HCT116 (cell line): ENCODE measurements at regions not wholly inside any gene's neighbourhood (a gene's known extent, or its start where the extent isn't known, plus 50 kb on each side); places are given as distances from the start of the nearest gene placed in this dataset.

Experiments
- ATAC-seq: fragments of 200-7000 bp; cut with Tn5 transposase; 2 replicates; pipeline ENCODE4 v1.9.1; 2020; ENCODE audit warnings: mild to moderate bottlenecking, moderate library complexity
- BruUV-seq: library from RNA; stranded (reverse); fragments of 400-500 nt; replicated peaks from 2 replicates; lab custom pipeline; 2021; lab: Mats Ljungman, UMichigan
- CTCF ChIA-PET: fragments of 300-600 bp; sonication (Branson Sonifier 250); formaldehyde crosslinking; loops from one replicate; lab custom pipeline; 2021; ENCODE audit warnings: antibody characterized with exemption; lab: Charles Lee
- POLR2A ChIA-PET: fragments of 300-600, 350-600 bp; sonication (Branson Sonifier 250); formaldehyde crosslinking; loops from one replicate; lab custom pipeline; 2021; ENCODE audit warnings: antibody characterized with exemption; lab: Charles Lee
- RAD21 ChIA-PET, 2 experiments: fragments of 300-600 bp; sonication (Branson Sonifier 250); formaldehyde crosslinking; loops; one replicate each; lab custom pipeline; 2023; ENCODE audit warnings: low total read pairs in 2 of 2; ENCODE audit not compliant: uncharacterized antibody in 2 of 2, unreplicated experiment in 2 of 2, low non-redundant PET in 1 of 2; lab: Charles Lee
- DNase-seq: peaks from one replicate; pipeline ENCODE4 v3.0.0-alpha.2; 2010; ENCODE audit warnings: low read depth, low spot score
- H2AFZ ChIP-seq: fragments of 200-600 bp; shearing (Covaris generic), sonication (generic); 2 replicates; pipeline ENCODE4 v1.6.1; 2017; ENCODE audit warnings: low read depth, mixed run types, mixed read lengths, antibody characterized with exemption, low read length; ENCODE audit not compliant: poor library complexity, severe bottlenecking
- H3K27ac ChIP-seq: 2 replicates; pipeline ENCODE4 v1.5.1; 2012; ENCODE audit warnings: low read depth, low read length
- H3K27me3 ChIP-seq: fragments of 200-600 bp; sonication (generic); 2 replicates; pipeline ENCODE4 v1.6.1; 2016; ENCODE audit warnings: mixed run types, low read length, mixed read lengths; ENCODE audit not compliant: insufficient read depth
- H3K36me3 ChIP-seq, 2 experiments: fragments of 200-500 bp in 1 of 2; fragments of 200-600 bp in 1 of 2; sonication (Bioruptor generic) in 1 of 2; sonication (generic) in 1 of 2; 2 replicates each; pipeline versions ENCODE4 v1.5.1 to v1.6.1; 2014 to 2016; ENCODE audit warnings: low read length in 2 of 2, inconsistent platforms in 1 of 2, mixed read lengths in 1 of 2, mixed run types in 1 of 2; ENCODE audit not compliant: insufficient read depth in 2 of 2, control insufficient read depth in 1 of 2
- H3K4me1 ChIP-seq, 2 experiments: fragments of 200-600 bp in 1 of 2; sonication (generic) in 1 of 2; 2 replicates each; pipeline versions ENCODE4 v1.5.1 to v1.6.1; 2012 to 2017; ENCODE audit warnings: low read length in 2 of 2, inconsistent platforms in 1 of 2, mild to moderate bottlenecking in 1 of 2, mixed read lengths in 1 of 2, mixed run types in 1 of 2, moderate library complexity in 1 of 2; ENCODE audit not compliant: insufficient read depth in 2 of 2, control insufficient read depth in 1 of 2
- H3K4me2 ChIP-seq: fragments of 200-600 bp; sonication (generic); 2 replicates; pipeline ENCODE4 v1.6.1; 2017; ENCODE audit warnings: mixed run types, low read length, mixed read lengths
- H3K4me3 ChIP-seq, 2 experiments: fragments of 200-600 bp in 1 of 2; sonication (generic) in 1 of 2; replicated peaks in 1 of 2; 2 replicates each; pipeline ENCODE4 v1.5.1; 2011 to 2016; ENCODE audit warnings: low read length in 2 of 2, control low read depth in 1 of 2, low read depth in 1 of 2, mild to moderate bottlenecking in 1 of 2, mixed read lengths in 1 of 2, mixed run types in 1 of 2
- H3K79me2 ChIP-seq: fragments of 200-600 bp; sonication (generic); 2 replicates; pipeline ENCODE4 v1.6.1; 2017; ENCODE audit warnings: mild to moderate bottlenecking, mixed run types, low read length, moderate library complexity, mixed read lengths; ENCODE audit not compliant: insufficient read depth
- H3K9ac ChIP-seq: fragments of 200-600 bp; sonication (generic); 2 replicates; pipeline ENCODE4 v1.6.1; 2016; ENCODE audit warnings: low read length, mixed read lengths
- H3K9me2 ChIP-seq: fragments of 200-600 bp; sonication (generic), shearing (Covaris generic); 2 replicates; pipeline ENCODE4 v1.6.1; 2017; ENCODE audit warnings: mixed run types, mild to moderate bottlenecking, moderate library complexity; ENCODE audit not compliant: insufficient read depth
- H3K9me3 ChIP-seq, 2 experiments: fragments of 200-500 bp in 1 of 2; fragments of 200-600 bp in 1 of 2; sonication (Bioruptor generic) in 1 of 2; sonication (generic) in 1 of 2; 2 replicates each; pipeline ENCODE4 v1.6.1; 2014 to 2017; ENCODE audit warnings: low read length in 2 of 2, mixed read lengths in 2 of 2, inconsistent platforms in 1 of 2, low read depth in 1 of 2, mild to moderate bottlenecking in 1 of 2, mixed run types in 1 of 2, moderate library complexity in 1 of 2; ENCODE audit not compliant: control insufficient read depth in 1 of 2, insufficient read depth in 1 of 2
- H4K20me1 ChIP-seq: fragments of 200-600 bp; sonication (generic), shearing (Covaris generic); 2 replicates; pipeline ENCODE4 v1.6.1; 2017; ENCODE audit warnings: mixed run types, mild to moderate bottlenecking, moderate library complexity; ENCODE audit not compliant: insufficient read depth
- CBX3 ChIP-seq: IDR thresholded peaks from 2 replicates; pipeline ENCODE4 v1.6.1; 2012; ENCODE audit warnings: low read depth
- EGR1 ChIP-seq: IDR thresholded peaks from 2 replicates; pipeline ENCODE4 v1.6.1; 2012; ENCODE audit warnings: low read depth
- ELF1 ChIP-seq: IDR thresholded peaks from 2 replicates; pipeline ENCODE4 v1.6.1; 2012; ENCODE audit warnings: low read depth, borderline replicate concordance
- EZH2 ChIP-seq: fragments of 200-600 bp; sonication (generic); IDR thresholded peaks from 2 replicates; pipeline ENCODE4 v1.6.1; 2017; ENCODE audit warnings: antibody characterized with exemption, mixed run types
- EZH2phosphoT487 ChIP-seq: fragments of 200-600 bp; IDR thresholded peaks from 2 replicates; pipeline ENCODE4 v1.6.1; 2018; ENCODE audit warnings: antibody characterized with exemption, borderline replicate concordance
- MAX ChIP-seq: IDR thresholded peaks from 2 replicates; pipeline ENCODE4 v1.6.1; 2012
- SP1 ChIP-seq: IDR thresholded peaks from 2 replicates; pipeline ENCODE4 v1.6.1; 2012; ENCODE audit warnings: low read depth
- SRF ChIP-seq: IDR thresholded peaks from 2 replicates; pipeline ENCODE4 v1.6.1; 2012; ENCODE audit warnings: low read depth
- TCF7L2 ChIP-seq: IDR thresholded peaks from 2 replicates; pipeline ENCODE4 v1.7.0; 2011; ENCODE audit warnings: borderline replicate concordance, inconsistent platforms; ENCODE audit not compliant: insufficient read depth, insufficient read length; ENCODE audit errors: extremely low read depth
- YY1 ChIP-seq: IDR thresholded peaks from 2 replicates; pipeline ENCODE4 v1.6.1; 2011; ENCODE audit warnings: low read length, low read depth, moderate library complexity, mild to moderate bottlenecking; ENCODE audit not compliant: insufficient replicate concordance; ENCODE audit errors: extremely low read depth
- ZBTB33 ChIP-seq: IDR thresholded peaks from 2 replicates; pipeline ENCODE4 v1.6.1; 2011; ENCODE audit warnings: mild to moderate bottlenecking, low read length, moderate library complexity; ENCODE audit not compliant: insufficient replicate concordance; ENCODE audit errors: extremely low read depth
- intact Hi-C: fragments of 100-400 bp; cut with micrococcal nuclease; formaldehyde crosslinking; loops from 2 replicates; pipeline ENCODE4 v1.10.0; 2022
- TF ChIP-seq, protein P1 (sequence below): IDR thresholded peaks from 2 replicates; pipeline ENCODE4 v1.6.1; 2012; ENCODE audit warnings: low read depth

- Histone ChIP-seq H2AFZ (no peak overlapping the region), H3K27me3 (no peaks in the 10 kb centered on the region), H3K9ac (no peak overlapping the region), H3K9me2 (no peaks in the 10 kb centered on the region), H3K79me2 (no peaks in the 10 kb centered on the region), H3K4me2 (no peak overlapping the region), H3K36me3 (no peaks in the 10 kb centered on the region), H4K20me1 (no peaks in the 10 kb centered on the region), H3K4me1 (no peaks in the 10 kb centered on the region), H3K27ac (no peak overlapping the region), H3K4me3 (no peak overlapping the region), H3K9me3 (no peaks in the 10 kb centered on the region)
- ChIA-PET POLR2A (no interaction called here), RAD21 (no interaction called here), CTCF (no interaction called here)
- no peak for ATAC-seq
- no peak for DNase-seq
- no TSS peak for BruUV-seq
- intact Hi-C loops: no loop called here
- TF ChIP-seq SP1 (no peak), ZBTB33 (no peak), EZH2 (no peak), EGR1 (no peak), TCF7L2 (no peak), EZH2phosphoT487 (no peak), CBX3 (no peak), MAX (no peak), YY1 (no peak), ELF1 (no peak), SRF (no peak)
- TF ChIP-seq, protein P1, sequence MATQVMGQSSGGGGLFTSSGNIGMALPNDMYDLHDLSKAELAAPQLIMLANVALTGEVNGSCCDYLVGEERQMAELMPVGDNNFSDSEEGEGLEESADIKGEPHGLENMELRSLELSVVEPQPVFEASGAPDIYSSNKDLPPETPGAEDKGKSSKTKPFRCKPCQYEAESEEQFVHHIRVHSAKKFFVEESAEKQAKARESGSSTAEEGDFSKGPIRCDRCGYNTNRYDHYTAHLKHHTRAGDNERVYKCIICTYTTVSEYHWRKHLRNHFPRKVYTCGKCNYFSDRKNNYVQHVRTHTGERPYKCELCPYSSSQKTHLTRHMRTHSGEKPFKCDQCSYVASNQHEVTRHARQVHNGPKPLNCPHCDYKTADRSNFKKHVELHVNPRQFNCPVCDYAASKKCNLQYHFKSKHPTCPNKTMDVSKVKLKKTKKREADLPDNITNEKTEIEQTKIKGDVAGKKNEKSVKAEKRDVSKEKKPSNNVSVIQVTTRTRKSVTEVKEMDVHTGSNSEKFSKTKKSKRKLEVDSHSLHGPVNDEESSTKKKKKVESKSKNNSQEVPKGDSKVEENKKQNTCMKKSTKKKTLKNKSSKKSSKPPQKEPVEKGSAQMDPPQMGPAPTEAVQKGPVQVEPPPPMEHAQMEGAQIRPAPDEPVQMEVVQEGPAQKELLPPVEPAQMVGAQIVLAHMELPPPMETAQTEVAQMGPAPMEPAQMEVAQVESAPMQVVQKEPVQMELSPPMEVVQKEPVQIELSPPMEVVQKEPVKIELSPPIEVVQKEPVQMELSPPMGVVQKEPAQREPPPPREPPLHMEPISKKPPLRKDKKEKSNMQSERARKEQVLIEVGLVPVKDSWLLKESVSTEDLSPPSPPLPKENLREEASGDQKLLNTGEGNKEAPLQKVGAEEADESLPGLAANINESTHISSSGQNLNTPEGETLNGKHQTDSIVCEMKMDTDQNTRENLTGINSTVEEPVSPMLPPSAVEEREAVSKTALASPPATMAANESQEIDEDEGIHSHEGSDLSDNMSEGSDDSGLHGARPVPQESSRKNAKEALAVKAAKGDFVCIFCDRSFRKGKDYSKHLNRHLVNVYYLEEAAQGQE: no peak
Measured at GRCh38 chr5:58077416-58077815, 382.5 kb downstream of the PLK2 start.
